HG03280 (cell line): ENCODE measurements at regions not wholly inside any gene's neighbourhood (a gene's known extent, or its start where the extent isn't known, plus 50 kb on each side); places are given as distances from the start of the nearest gene placed in this dataset.
A peak's percentile ranks its signal among the peaks of the same experiment; 100 is the strongest.
"Not testable (repeated sequence)": the region's sequence is repeated elsewhere in the genome, so short reads cannot be mapped to it uniquely, and the experiment has no call there.

ENCODE experiments used
- ATAC-seq: cut with Tn5 transposase; IDR thresholded peaks from one replicate; pipeline ENCODE4 v1.9.1; 2021; ENCODE audit warnings: mild to moderate bottlenecking, moderate library complexity; ENCODE audit not compliant: unreplicated experiment

GRCh38 chr1:208977638-208978256, 605.8 kb upstream of the CAMK1G start:
- no peak for ATAC-seq

DNA sequence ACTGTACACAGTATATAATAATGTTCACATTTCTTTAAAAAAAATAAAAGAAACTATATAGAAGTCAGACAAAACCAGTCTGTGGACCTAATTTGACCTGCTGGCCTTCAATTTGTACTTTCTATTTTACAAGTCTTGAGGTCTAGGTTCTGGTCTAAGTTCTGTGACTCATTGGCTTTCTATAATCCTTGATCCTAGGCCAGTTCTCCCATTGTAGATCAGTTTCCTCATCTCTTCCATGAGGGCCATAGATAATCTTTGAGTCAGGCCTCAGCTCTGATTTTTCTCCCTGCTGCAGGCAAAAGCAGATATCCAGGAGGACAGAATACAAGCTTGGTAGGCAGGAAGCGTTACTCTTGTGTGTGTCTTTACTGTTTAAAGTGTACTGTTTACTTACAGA, 603.7 kb upstream of the CAMK1G start:
- ATAC-seq = no peak

GRCh38 chr1:208980605-208981004, 602.9 kb upstream of the CAMK1G start:
- ATAC-seq = no peak

GRCh38 chr1:208985231-208985630, 598.3 kb upstream of the CAMK1G start:
- no peak for ATAC-seq

DNA sequence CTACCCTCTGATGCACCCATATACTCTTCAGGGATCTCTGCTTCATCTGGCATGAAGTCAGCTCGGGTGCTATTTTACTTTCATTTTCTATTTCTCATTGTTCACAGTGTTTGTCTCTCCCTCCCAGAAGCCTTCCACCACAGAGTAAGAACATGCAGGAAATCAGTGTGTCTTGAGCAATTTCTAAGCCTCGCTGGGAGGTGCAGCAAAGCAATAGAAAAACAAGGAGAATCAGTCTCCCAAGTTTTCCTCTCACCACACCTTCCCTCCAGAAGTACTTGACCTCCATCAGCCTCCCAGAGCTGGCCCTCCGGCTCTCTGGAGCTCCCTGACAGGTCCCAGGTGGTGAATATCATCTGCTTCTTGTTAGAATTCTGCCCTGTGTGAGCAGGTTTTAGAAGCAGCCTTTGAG, 594.7 kb upstream of the CAMK1G start:
- peak; percentile 95 for ATAC-seq

- ATAC-seq = no peak
Measured at GRCh38 chr1:208990456-208990855, 593.1 kb upstream of the CAMK1G start.

- not testable (repeated sequence) for ATAC-seq
Measured at GRCh38 chr1:208997053-208997452, 586.5 kb upstream of the CAMK1G start.

DNA sequence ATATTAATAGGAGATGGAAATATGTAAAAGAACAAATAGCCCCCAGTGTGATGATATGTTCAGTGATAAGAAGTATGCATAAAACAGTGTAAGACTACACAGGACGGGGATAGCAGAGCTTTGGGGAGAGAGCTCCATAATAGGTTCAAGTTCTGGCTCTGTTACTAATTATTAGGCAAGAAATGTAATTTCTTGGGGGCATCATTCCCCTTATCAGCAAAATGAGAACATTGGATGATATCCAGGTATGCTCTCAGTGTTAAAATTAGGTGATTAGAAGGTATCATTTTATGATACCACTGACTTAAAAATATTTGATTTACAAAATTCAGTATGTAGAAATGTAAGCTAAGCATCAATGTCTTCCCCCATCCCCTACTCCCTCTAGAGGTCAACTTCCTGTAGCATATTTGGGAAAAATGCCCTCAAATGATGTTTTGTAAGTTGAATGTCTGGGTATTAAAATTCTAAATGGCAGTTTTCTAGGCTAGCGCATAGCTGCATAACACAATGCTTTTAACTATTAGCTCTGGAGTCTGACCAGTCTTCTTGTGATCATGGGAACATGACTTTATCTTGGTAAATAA, 585.7 kb upstream of the CAMK1G start:
- ATAC-seq = no peak

GRCh38 chr1:209008586-209008985, 574.9 kb upstream of the CAMK1G start:
- ATAC-seq = no peak

GRCh38 chr1:209010475-209011230, 572.9 kb upstream of the CAMK1G start:
- no peak for ATAC-seq

- no peak for ATAC-seq
Measured at GRCh38 chr1:209012443-209013196, 570.9 kb upstream of the CAMK1G start.

- ATAC-seq = no peak
Measured at GRCh38 chr1:209015092-209015491, 568.4 kb upstream of the CAMK1G start.

DNA sequence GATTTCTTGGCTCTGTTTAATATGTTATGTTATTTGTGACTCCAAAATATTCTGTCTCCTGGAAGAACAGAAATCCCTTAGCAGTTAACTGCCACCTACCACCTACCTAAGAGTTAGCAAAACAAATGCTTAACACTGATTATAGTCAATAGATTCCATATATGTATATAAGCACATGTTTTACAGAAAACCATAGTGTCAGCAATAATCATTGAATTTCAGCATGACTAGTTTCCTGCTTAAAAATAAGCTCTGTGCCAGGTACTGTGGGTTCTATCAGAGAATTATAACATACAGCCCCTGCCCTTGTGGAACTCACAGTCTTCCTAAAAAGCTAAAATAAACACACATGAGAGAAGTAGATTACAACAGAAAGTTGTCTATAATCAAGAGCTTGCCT, 561.9 kb upstream of the CAMK1G start:
- no peak for ATAC-seq

- ATAC-seq = no peak
Measured at GRCh38 chr1:209023790-209024189, 559.7 kb upstream of the CAMK1G start.

DNA sequence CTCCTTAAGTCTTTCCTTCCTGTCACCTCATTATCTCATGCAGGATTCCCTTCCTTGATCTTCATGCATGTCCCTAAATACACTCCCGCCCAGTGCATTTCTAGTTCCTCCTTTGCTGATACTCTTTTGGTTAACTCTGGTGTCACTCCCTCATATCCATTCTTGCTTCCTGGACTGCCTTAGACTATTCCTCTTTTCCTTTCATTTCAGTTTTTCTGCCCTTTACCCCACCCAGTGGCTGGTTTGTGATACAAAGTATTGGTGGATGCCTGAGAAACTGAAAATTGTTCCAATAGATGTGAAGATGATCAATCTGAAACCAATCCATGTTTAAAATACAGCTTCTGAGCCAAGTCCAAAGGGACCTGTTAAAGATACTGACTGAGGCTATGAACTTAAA, 553.8 kb upstream of the CAMK1G start:
- ATAC-seq = no peak

DNA sequence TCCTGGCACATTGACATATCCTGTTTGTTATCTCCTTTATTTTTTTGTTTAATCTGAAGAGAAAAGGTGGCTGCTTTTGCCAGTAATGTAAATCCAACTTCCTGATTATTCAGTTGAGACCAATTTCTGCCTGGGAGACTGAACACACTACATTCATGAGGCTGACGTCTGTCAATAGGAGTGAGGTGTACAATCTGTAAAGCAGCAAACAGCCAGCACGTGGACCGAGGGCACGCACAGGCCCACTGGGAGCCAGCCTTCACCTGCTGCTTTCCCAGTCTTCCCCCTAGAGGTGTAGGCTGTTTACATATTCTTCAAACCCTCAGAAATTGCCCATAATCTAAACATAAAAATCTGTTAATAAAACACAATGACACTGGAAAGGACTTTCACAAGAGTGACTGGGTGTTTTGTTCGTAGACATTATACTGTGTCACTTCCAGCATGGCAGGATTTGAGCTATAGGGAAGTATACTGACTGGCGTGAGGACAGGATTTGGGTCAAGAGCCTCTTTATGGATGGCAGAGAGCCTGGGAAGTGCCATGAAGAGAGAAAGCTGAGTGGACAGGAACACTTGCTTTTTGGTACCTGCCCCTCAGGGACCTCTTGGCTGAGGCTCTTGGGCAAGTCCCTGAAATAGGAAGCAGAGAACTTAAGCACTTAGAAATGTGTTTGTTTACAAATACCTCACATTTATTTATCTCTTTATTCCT, 552.9 kb upstream of the CAMK1G start:
- no peak for ATAC-seq

GRCh38 chr1:209037064-209037463, 546.5 kb upstream of the CAMK1G start:
- no peak for ATAC-seq

GRCh38 chr1:209038316-209038715, 545.2 kb upstream of the CAMK1G start:
- ATAC-seq = no peak

DNA sequence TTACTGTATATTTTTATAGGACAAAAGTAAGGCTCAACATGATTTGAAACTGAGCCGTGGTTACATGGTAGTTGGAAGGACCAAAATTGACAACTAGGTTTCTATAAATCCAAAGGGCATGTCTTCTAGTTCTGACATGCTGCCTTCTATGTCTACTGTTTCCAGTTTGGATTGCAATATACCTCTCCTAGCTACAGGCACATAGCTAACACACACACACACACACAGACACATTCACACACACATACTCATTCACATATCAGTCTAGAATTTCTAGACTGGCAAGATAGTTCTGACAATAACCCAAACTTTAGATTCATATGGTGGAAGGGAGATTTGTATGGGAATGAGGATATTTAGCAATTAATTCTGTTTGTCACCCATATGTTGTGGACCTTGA, 544.8 kb upstream of the CAMK1G start:
- no peak for ATAC-seq

DNA sequence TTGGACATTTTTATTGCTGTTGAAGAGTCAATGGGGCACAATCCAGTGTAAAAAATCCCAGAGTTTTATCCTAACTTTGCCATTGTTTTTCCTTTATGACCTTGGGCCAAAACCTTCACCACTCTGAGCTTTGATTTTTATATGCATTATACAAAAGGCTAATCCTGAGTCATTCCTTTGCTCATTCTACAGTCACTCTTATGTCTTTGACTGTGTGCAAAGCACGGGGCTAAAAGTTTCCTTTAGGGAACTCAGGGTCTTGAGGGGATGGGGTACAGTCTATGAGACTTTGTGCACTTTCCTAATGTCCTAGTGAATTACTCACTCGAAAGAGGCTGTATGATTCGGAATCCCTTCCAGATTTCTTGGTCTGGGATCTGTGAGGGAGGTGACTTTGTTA, 543.2 kb upstream of the CAMK1G start:
- ATAC-seq = no peak

GRCh38 chr1:209041927-209042326, 541.6 kb upstream of the CAMK1G start:
- no peak for ATAC-seq
